Uterus (tissue), 3 donors: ENCODE measurements at regions not wholly inside any gene's neighbourhood (a gene's known extent, or its start where the extent isn't known, plus 50 kb on each side); places are given as distances from the start of the nearest gene placed in this dataset.
"Not testable (repeated sequence)": the region's sequence is repeated elsewhere in the genome, so short reads cannot be mapped to it uniquely, and the experiment has no call there.

Experiments used
- DNase-seq, 2 donors: peaks; one replicate each; pipeline ENCODE4 v3.0.0-alpha.2; 2019 to 2020
- H3K27ac ChIP-seq, 2 donors: fragments of 200-600 bp; sonication (generic); 1 replicate in 1 of 2; 2 replicates in 1 of 2; pipeline ENCODE4 v1.5.1; 2016 to 2018
- H3K27me3 ChIP-seq, 2 donors: fragments of 200-600 bp; sonication (generic); one replicate each; pipeline ENCODE4 v1.5.1; 2018 to 2019; ENCODE audit warnings: control low read depth in 1 of 2
- H3K36me3 ChIP-seq, 2 donors: fragments of 200-600 bp; sonication (generic); one replicate each; pipeline ENCODE4 v1.5.1; 2019; ENCODE audit warnings: control low read depth in 1 of 2
- H3K4me1 ChIP-seq, 2 donors: fragments of 200-600 bp; sonication (generic); one replicate each; pipeline ENCODE4 v1.5.1; 2018 to 2019; ENCODE audit warnings: control low read depth in 1 of 2
- H3K4me3 ChIP-seq, 2 donors: fragments of 200-600 bp; sonication (generic); 1 replicate in 1 of 2; 2 replicates in 1 of 2; pipeline ENCODE4 v1.5.1; 2018 to 2019; ENCODE audit warnings: mild to moderate bottlenecking in 1 of 2
- H3K9me3 ChIP-seq, 2 donors: fragments of 200-600 bp; sonication (generic); one replicate each; pipeline ENCODE4 v1.5.1; 2019; ENCODE audit warnings: control low read depth in 1 of 2
- POLR2A ChIP-seq, 2 donors: fragments of 450-650 bp; IDR thresholded peaks; one replicate each; pipeline ENCODE4 v1.6.1; 2016; ENCODE audit warnings: antibody characterized with exemption in 2 of 2, mild to moderate bottlenecking in 1 of 2, moderate library complexity in 1 of 2
- intact Hi-C: fragments of 100-400 bp; cut with DNase I; formaldehyde crosslinking; loops from one replicate; pipeline ENCODE4 v1.15.1; 2023; ENCODE audit warnings: low total_unique reads
- TF ChIP-seq, protein P1 (sequence below), 4 experiments: fragments of 200-600 bp in 2 of 4; fragments of 450-650 bp in 2 of 4; sonication (generic) in 2 of 4; IDR thresholded peaks; one replicate each; pipeline ENCODE4 v1.5.1; 2016 to 2019; ENCODE audit warnings: antibody characterized with exemption in 4 of 4, mild to moderate bottlenecking in 2 of 4, moderate library complexity in 1 of 4
- donor health status: DM: yes; HTN: yes; CAD: no.

DNA sequence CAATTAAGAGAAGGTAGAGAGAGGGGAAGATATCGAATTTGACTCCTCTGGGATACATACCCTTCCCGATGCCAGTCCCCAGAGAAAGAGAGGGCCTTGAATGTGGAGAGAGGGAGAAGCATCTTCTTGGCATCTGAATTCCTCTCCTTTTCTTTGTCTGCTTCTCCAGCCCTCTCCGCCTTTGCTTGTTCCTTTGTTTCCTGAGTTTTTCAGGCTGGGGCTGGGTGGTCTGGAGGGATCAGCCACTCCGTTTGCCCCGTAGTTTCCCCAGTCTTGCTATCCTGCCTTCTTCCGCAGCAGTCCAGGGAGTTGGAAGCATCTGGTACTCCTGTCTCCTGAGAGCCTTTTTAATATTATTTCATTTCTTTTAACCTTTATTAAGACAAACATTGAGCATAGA, 107.1 kb upstream of the CADM1 start:
- H3K27ac ChIP-seq, result no peak overlapping the region
- H3K4me3 ChIP-seq, result no peak overlapping the region
- no peak for DNase-seq
- no peaks in the 10 kb centered on the region for H3K36me3 ChIP-seq
- intact Hi-C loops, result no loop called here
- no peaks in the 10 kb centered on the region for H3K4me1 ChIP-seq
- TF ChIP-seq, protein P1, sequence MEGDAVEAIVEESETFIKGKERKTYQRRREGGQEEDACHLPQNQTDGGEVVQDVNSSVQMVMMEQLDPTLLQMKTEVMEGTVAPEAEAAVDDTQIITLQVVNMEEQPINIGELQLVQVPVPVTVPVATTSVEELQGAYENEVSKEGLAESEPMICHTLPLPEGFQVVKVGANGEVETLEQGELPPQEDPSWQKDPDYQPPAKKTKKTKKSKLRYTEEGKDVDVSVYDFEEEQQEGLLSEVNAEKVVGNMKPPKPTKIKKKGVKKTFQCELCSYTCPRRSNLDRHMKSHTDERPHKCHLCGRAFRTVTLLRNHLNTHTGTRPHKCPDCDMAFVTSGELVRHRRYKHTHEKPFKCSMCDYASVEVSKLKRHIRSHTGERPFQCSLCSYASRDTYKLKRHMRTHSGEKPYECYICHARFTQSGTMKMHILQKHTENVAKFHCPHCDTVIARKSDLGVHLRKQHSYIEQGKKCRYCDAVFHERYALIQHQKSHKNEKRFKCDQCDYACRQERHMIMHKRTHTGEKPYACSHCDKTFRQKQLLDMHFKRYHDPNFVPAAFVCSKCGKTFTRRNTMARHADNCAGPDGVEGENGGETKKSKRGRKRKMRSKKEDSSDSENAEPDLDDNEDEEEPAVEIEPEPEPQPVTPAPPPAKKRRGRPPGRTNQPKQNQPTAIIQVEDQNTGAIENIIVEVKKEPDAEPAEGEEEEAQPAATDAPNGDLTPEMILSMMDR (IDR thresholded peaks at IDR 0.05), result no peak
- no peak for TF ChIP-seq POLR2A (IDR thresholded peaks at IDR 0.05)
- no peaks in the 10 kb centered on the region for H3K9me3 ChIP-seq
- H3K27me3 ChIP-seq, result no peaks in the 10 kb centered on the region

DNA sequence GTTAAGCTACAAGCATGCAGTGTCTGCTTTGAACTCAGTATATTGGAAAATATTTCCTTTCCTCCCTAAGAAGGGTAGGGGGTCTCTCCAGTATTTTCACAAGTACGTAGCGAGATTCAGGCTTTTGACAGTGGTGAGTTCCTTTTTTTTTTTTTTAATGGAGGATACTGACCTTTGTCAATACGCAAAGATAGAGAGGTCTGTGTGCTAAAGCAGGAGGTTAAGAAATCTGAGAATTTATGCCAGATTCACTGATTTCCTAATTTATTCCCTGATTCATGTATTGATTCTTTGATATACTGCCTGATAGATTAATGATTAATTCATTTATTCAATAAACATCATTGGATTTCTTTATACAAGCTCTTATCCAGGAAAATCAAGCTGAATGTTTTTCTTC, 106.7 kb upstream of the CADM1 start:
- Histone ChIP-seq H3K27ac (no peak overlapping the region), H3K9me3 (no peaks in the 10 kb centered on the region), H3K27me3 (no peaks in the 10 kb centered on the region), H3K36me3 (no peaks in the 10 kb centered on the region), H3K4me1 (no peaks in the 10 kb centered on the region), H3K4me3 (no peak overlapping the region)
- intact Hi-C loops, result no loop called here
- DNase-seq, result no peak
- TF ChIP-seq POLR2A (IDR thresholded peaks at IDR 0.05), result no peak
- TF ChIP-seq, protein P1 (IDR thresholded peaks at IDR 0.05), result no peak

DNA sequence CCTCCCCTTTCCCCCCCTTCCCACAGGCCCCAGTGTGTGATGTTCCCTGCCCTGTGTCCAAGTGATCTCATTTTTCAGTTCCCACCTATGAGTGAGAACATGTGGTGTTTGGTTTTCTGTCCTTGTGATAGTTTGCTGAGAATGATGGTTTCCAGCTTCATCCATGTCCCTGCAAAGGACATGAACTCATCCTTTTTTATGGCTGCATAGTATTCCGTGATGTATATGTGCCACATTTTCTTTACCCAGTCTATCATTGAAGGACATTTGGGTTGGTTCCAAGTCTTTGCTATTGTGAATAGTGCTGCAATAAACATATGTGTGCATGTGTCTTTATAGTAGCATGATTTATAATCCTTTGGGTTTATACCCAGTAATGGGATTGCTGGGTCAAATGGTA, 106.0 kb upstream of the CADM1 start:
- H3K27ac ChIP-seq, H3K4me1 ChIP-seq, H3K36me3 ChIP-seq, H3K4me3 ChIP-seq, DNase-seq, H3K9me3 ChIP-seq, H3K27me3 ChIP-seq, intact Hi-C loops: not testable (repeated sequence)

DNA sequence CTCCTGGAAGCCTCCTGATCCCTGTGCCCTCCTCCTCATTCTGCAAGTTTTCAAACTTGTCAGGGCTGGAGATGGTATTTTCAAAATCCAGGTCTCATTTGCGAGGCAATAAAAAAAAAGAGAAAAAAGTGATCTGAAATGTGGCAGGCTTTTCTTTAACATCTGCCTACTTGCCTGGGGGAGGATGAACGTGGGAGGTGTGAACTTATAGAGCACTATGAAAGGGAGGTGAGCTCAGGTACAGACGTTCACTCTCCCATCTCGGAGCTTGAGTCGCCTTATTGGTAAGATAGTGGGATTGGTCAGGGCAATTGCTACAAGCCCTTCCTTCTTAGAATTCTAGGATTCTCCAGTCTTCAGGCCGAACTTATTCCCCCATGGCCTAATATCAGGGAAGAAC, 104.8 kb upstream of the CADM1 start:
- H3K27me3 ChIP-seq, result no peaks in the 10 kb centered on the region
- intact Hi-C loops, result no loop called here
- TF ChIP-seq POLR2A (IDR thresholded peaks at IDR 0.05), result no peak
- TF ChIP-seq, protein P1 (IDR thresholded peaks at IDR 0.05), result no peak
- H3K36me3 ChIP-seq, result no peaks in the 10 kb centered on the region
- H3K9me3 ChIP-seq, result no peaks in the 10 kb centered on the region
- H3K4me1 ChIP-seq, result no peaks in the 10 kb centered on the region
- no peak for DNase-seq
- H3K27ac ChIP-seq, result no peak overlapping the region
- no peak overlapping the region for H3K4me3 ChIP-seq

DNA sequence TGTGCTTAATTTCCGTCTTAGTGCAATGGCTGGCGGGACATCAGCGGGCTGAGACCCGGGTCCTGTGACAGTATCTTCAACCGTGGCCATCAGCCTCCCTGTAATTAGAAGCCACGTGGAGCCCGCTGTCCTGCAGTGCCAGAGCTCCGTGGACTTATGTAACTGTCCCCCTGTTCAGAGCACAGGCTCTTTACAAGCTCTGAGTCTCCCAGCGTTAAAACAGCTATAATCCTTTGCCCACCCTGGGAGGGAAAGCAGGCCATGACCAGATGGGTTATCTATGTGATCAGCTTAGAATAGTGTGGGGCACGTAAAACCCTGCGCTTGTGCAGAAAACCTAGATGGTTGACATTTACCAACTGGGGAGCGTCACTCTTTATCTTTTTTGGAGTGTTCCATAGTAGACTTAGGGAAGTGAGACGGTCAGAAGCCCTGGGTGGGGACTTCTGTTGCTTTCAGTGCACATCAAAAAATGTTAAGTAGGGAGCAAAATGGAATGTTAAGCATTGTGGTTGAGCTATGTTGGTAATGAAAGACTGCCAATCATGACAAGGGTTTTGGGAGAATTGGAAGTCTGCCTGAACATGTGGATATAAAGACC, 103.5 kb upstream of the CADM1 start:
- no peaks in the 10 kb centered on the region for H3K27me3 ChIP-seq
- no peak for DNase-seq
- H3K4me1 ChIP-seq, result no peaks in the 10 kb centered on the region
- no peak for TF ChIP-seq POLR2A (IDR thresholded peaks at IDR 0.05)
- TF ChIP-seq, protein P1 (IDR thresholded peaks at IDR 0.05), result no peak
- no peaks in the 10 kb centered on the region for H3K9me3 ChIP-seq
- no peaks in the 10 kb centered on the region for H3K36me3 ChIP-seq
- intact Hi-C loops, result no loop called here
- H3K4me3 ChIP-seq, result no peak overlapping the region
- no peak overlapping the region for H3K27ac ChIP-seq
